T-cell (primary cell): ENCODE measurements at regions not wholly inside any gene's neighbourhood (a gene's known extent, or its start where the extent isn't known, plus 50 kb on each side); places are given as distances from the start of the nearest gene placed in this dataset.
A peak's percentile ranks its signal among the peaks of the same experiment; 100 is the strongest.

Experiments used
- ATAC-seq, 4 experiments: fragments of 200-7000 bp in 3 of 4; fragments of 150-1000 bp in 1 of 4; cut with Tn5 transposase; replicated peaks in 1 of 4; 1 replicate in 3 of 4; 2 replicates in 1 of 4; pipeline ENCODE4 v1.10.0; 2021; ENCODE audit warnings: moderate library complexity in 3 of 4, mild to moderate bottlenecking in 2 of 4, moderate number of reproducible peaks in 1 of 4
- CTCF ChIA-PET, 2 donors: fragments of 300-600 bp; sonication (Branson Sonifier 250); formaldehyde crosslinking; loops; one replicate each; lab custom pipeline; 2022; ENCODE audit warnings: antibody characterized with exemption in 2 of 2; lab: Charles Lee
- POLR2A ChIA-PET, 2 donors: fragments of 300-600 bp; sonication (Branson Sonifier 250); formaldehyde crosslinking; loops; one replicate each; lab custom pipeline; 2022; ENCODE audit warnings: antibody characterized with exemption in 2 of 2; lab: Charles Lee
- DNase-seq, 35 experiments: peaks; one replicate each; pipeline versions ENCODE4 v3.0.0 to v3.0.0-alpha.2; 2013 to 2023
- H3K27ac ChIP-seq: one replicate; pipeline ENCODE4 v1.5.1; 2013; ENCODE audit warnings: low read length
- H3K27me3 ChIP-seq, 2 experiments: replicated peaks in 1 of 2; 1 replicate in 1 of 2; 2 replicates in 1 of 2; pipeline versions ENCODE4 v1.6.1 to v1.7.0; 2013; ENCODE audit warnings: low read length in 1 of 2, mixed read lengths in 1 of 2; ENCODE audit not compliant: control insufficient read depth in 2 of 2, insufficient read depth in 2 of 2; ENCODE audit errors: extremely low read depth in 1 of 2
- H3K36me3 ChIP-seq, 2 donors: 1 replicate in 1 of 2; 2 replicates in 1 of 2; pipeline versions ENCODE4 v1.6.1 to v1.7.0; 2013; ENCODE audit warnings: low read length in 1 of 2; ENCODE audit not compliant: control insufficient read depth in 2 of 2, insufficient read depth in 1 of 2; ENCODE audit errors: extremely low read depth in 1 of 2
- H3K4me1 ChIP-seq, 2 experiments: 1 replicate in 1 of 2; 2 replicates in 1 of 2; pipeline versions ENCODE4 v1.6.1 to v1.7.0; 2013; ENCODE audit warnings: low read length in 2 of 2, mixed read lengths in 1 of 2; ENCODE audit not compliant: insufficient read depth in 2 of 2, control insufficient read depth in 1 of 2; ENCODE audit errors: extremely low read depth in 1 of 2
- H3K4me3 ChIP-seq, 2 donors: 1 replicate in 1 of 2; 2 replicates in 1 of 2; pipeline versions ENCODE4 v1.5.1 to v1.7.0; 2013; ENCODE audit warnings: mild to moderate bottlenecking in 2 of 2, low read length in 1 of 2, moderate library complexity in 1 of 2; ENCODE audit not compliant: control insufficient read depth in 1 of 2; ENCODE audit errors: extremely low read depth in 1 of 2
- H3K9me3 ChIP-seq: 2 replicates; pipeline ENCODE4 v1.7.0; 2013
- H3K27ac Mint-ChIP-seq, 2 donors: one replicate each; pipeline ENCODE4 v1.8.0; 2020 to 2021; ENCODE audit warnings: mild to moderate bottlenecking in 2 of 2, mixed read lengths in 2 of 2
- H3K27me3 Mint-ChIP-seq, 2 donors: one replicate each; pipeline ENCODE4 v1.8.0; 2021 to 2022; ENCODE audit warnings: mixed read lengths in 2 of 2
- H3K36me3 Mint-ChIP-seq: one replicate; pipeline ENCODE4 v1.8.0; 2021; ENCODE audit warnings: mixed read lengths
- H3K4me1 Mint-ChIP-seq, 3 donors: one replicate each; pipeline ENCODE4 v1.8.0; 2020 to 2022; ENCODE audit warnings: mixed read lengths in 3 of 3, mild to moderate bottlenecking in 1 of 3
- H3K4me3 Mint-ChIP-seq, 3 donors: one replicate each; pipeline ENCODE4 v1.8.0; 2020 to 2022; ENCODE audit warnings: mild to moderate bottlenecking in 3 of 3, mixed read lengths in 3 of 3, moderate library complexity in 3 of 3
- H3K9me3 Mint-ChIP-seq, 3 donors: one replicate each; pipeline ENCODE4 v1.8.0; 2020 to 2022; ENCODE audit warnings: mixed read lengths in 3 of 3
- WGBS: methylation state at CpG from one replicate; pipeline ENCODE4 v1.1.5; 2013; ENCODE audit warnings: missing lambda C conversion rate; ENCODE audit not compliant: insufficient coverage; 5-methylcytosine and 5-hydroxymethylcytosine counted together

DNA sequence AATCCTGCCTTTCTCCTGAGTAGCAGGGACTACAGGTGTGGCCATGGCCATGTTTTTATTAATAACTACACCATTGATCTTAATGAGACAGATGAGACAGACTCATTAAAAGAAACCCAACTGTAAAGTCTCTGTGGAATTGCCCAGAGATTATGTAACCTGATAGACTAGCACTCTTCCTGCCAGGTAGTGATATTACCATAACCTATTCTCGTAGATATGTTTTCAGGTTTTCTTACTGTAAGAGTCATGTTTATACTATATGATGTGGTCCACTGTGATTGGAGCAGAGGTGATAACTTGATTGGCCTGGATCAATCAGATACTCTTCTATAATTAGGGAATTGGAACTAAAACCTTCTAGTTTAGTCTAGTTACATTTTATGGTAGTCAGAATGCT, 93.7 kb downstream of the NFKBIZ start:
- no peaks in the 10 kb centered on the region for H3K36me3 ChIP-seq
- H3K27me3 Mint-ChIP-seq = no peaks in the 10 kb centered on the region
- H3K4me1 Mint-ChIP-seq = peaks cover 19 to 26% (median 23%) of the 10 kb centered on the region in 3 donors
- no peaks in the 10 kb centered on the region for H3K27me3 ChIP-seq
- ATAC-seq = peak; percentile 32 to 63 (median 47)
- no peak for DNase-seq
- H3K27ac Mint-ChIP-seq = peak overlapping the region; percentile 68 to 79
- H3K36me3 Mint-ChIP-seq = no peaks in the 10 kb centered on the region
- H3K9me3 Mint-ChIP-seq = peaks cover 0 to 3% (median 2%) of the 10 kb centered on the region in 3 donors
- H3K4me3 ChIP-seq = no peak overlapping the region
- WGBS = no CpG with 5 or more reads among the region's 1 CpG
- ChIA-PET CTCF (no interaction called here), POLR2A (interaction anchor here in 1 of 2 donors (0.7 kb wide), 1 partner anchor 211 kb away, joined by 3 read pairs; no protein-coding TSS in a partner anchor)
- H3K9me3 ChIP-seq = no peaks in the 10 kb centered on the region
- peak overlapping the region in 1 of 3 donors; percentile 7 for H3K4me3 Mint-ChIP-seq
- no peak overlapping the region for H3K27ac ChIP-seq
- peaks cover 10 to 33% of the 10 kb centered on the region in 2 experiments for H3K4me1 ChIP-seq

DNA sequence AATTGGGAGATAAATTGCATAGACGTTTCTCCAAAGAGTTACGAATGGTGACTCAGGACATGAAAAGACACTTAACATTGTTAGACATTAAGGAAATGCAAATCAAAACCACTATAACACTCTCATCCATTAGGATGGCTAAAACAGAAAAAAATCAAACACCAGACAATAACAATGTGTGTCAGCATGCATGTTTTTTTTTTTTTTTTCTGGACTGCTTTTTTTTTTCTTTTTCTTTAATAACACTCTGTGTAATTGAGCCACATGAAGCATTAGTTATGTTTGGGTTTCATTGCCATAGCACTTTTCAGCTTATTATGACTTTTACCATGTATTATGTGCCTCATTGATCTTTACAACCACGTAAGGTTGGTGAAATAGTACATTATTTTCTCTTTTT, 95.0 kb downstream of the NFKBIZ start:
- Mint-ChIP-seq H3K4me3 (no peak overlapping the region), H3K9me3 (peaks cover 0 to 4% (median 2%) of the 10 kb centered on the region in 3 donors), H3K27me3 (no peaks in the 10 kb centered on the region), H3K4me1 (peaks cover 19 to 26% (median 23%) of the 10 kb centered on the region in 3 donors), H3K27ac (no peak overlapping the region), H3K36me3 (no peaks in the 10 kb centered on the region)
- H3K27me3 ChIP-seq = no peaks in the 10 kb centered on the region
- WGBS = no CpG with 5 or more reads among the region's 3 CpGs
- CTCF ChIA-PET = interaction anchor here in 1 of 2 donors (0.5 to 0.7 kb wide), 2 partner anchors 86 to 708 kb away, joined by 3 to 7 read pairs; no protein-coding TSS in a partner anchor
- ATAC-seq (no peak), DNase-seq (no peak)
- H3K27ac ChIP-seq = no peak overlapping the region
- POLR2A ChIA-PET = no interaction called here
- H3K4me3 ChIP-seq = no peak overlapping the region
- H3K4me1 ChIP-seq = peaks cover 10 to 30% of the 10 kb centered on the region in 2 experiments
- no peaks in the 10 kb centered on the region for H3K9me3 ChIP-seq
- no peaks in the 10 kb centered on the region for H3K36me3 ChIP-seq

DNA sequence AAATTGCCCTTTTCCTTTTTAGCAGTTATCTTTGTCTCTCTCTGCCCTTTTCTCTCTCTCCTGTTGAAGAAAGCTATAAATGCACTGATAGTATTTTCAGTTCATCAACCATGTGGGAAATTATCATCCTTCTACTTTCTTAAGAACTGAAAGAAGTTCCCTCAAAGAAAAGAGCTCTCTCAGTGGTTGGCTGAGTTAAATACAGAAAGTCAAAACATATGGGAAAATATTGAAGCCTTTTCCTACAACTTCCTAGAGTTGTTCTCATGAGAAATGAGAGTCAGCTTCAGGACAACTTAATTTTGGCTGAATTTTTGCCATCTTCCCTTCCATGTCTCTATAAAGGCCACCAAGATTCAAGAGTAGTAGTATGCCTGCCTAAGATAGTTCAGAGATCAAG, 96.7 kb downstream of the NFKBIZ start:
- H3K27ac ChIP-seq = no peak overlapping the region
- no peaks in the 10 kb centered on the region for H3K27me3 Mint-ChIP-seq
- ChIA-PET CTCF (no interaction called here), POLR2A (interaction anchor here in 1 of 2 donors (0.6 to 1.3 kb wide), 2 partner anchors 9 to 143 kb away, joined by 3 to 6 read pairs; no protein-coding TSS in a partner anchor)
- ATAC-seq (no peak), DNase-seq (no peak)
- peaks cover 0 to 4% (median 2%) of the 10 kb centered on the region in 3 donors for H3K9me3 Mint-ChIP-seq
- no peak overlapping the region for H3K4me3 Mint-ChIP-seq
- H3K36me3 ChIP-seq = no peaks in the 10 kb centered on the region
- peaks cover 5 to 18% of the 10 kb centered on the region in 2 experiments for H3K4me1 ChIP-seq
- no peaks in the 10 kb centered on the region for H3K27me3 ChIP-seq
- peaks cover 26 to 32% (median 29%) of the 10 kb centered on the region in 3 donors for H3K4me1 Mint-ChIP-seq
- no peaks in the 10 kb centered on the region for H3K9me3 ChIP-seq
- no peak overlapping the region for H3K27ac Mint-ChIP-seq
- H3K36me3 Mint-ChIP-seq = no peaks in the 10 kb centered on the region
- no peak overlapping the region for H3K4me3 ChIP-seq

DNA sequence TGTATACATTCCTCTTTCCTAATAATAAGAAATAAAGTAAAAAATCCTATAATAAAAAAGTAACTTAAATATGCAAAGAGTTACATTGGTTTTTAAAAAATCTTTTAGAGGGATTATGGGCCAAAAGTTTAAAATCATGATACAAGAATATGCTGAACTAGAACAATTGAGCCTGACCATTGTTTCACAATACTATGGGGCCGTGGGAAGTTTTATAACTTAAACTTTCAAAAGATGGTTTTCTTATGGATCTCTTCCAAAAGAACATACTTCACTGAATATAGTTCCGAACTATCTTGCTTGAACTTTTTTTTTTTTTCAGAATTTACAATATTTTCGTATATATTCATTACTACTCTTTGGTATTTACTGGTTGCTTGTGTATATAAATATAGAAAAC, 97.6 kb downstream of the NFKBIZ start:
- CTCF ChIA-PET = no interaction called here
- WGBS = no CpG with 5 or more reads among the region's 3 CpGs

DNA sequence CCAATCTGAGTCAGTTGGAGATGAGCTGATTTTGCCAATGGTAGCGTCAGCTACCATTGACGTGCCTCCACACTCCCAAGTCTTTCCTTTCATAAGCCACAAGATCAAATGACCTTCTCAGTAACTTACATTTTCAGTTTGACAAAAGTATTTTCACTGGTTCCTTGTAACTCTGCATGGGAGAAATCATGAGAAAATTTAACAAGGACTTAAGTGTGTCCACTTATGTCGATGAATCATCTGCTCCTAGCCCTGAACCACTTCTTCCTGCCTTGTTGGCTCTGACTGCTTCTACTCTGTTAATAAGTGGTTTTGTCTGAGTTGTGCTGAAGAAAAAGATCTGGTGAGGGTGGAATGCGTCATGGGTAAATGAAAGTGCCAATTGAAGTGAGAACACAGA, 101.2 kb downstream of the NFKBIZ start:
- no peak overlapping the region for H3K27ac ChIP-seq
- Mint-ChIP-seq H3K27me3 (no peaks in the 10 kb centered on the region), H3K9me3 (peaks cover 0 to 4% (median 2%) of the 10 kb centered on the region in 3 donors), H3K27ac (no peak overlapping the region), H3K4me1 (peaks cover 9 to 11% (median 10%) of the 10 kb centered on the region in 3 donors), H3K36me3 (no peaks in the 10 kb centered on the region), H3K4me3 (no peak overlapping the region)
- no peaks in the 10 kb centered on the region for H3K4me1 ChIP-seq
- WGBS = no CpG with 5 or more reads among the region's 4 CpGs
- H3K36me3 ChIP-seq = no peaks in the 10 kb centered on the region
- CTCF ChIA-PET = no interaction called here
- H3K9me3 ChIP-seq = no peaks in the 10 kb centered on the region
- POLR2A ChIA-PET = no interaction called here
- DNase-seq (no peak), ATAC-seq (no peak)
- H3K4me3 ChIP-seq = no peak overlapping the region
- H3K27me3 ChIP-seq = no peaks in the 10 kb centered on the region

More for the DNA sequence above, 97.6 kb downstream of the NFKBIZ start:
- H3K27ac ChIP-seq = no peak overlapping the region
- Mint-ChIP-seq H3K9me3 (peaks cover 0 to 4% (median 2%) of the 10 kb centered on the region in 3 donors), H3K27me3 (no peaks in the 10 kb centered on the region), H3K4me3 (no peak overlapping the region), H3K27ac (no peak overlapping the region), H3K4me1 (peaks cover 26 to 31% (median 29%) of the 10 kb centered on the region in 3 donors), H3K36me3 (no peaks in the 10 kb centered on the region)
- H3K4me3 ChIP-seq = no peak overlapping the region
- DNase-seq (no peak), ATAC-seq (no peak)
- no peaks in the 10 kb centered on the region for H3K27me3 ChIP-seq
- no peaks in the 10 kb centered on the region for H3K9me3 ChIP-seq
- no peaks in the 10 kb centered on the region for H3K36me3 ChIP-seq
- POLR2A ChIA-PET = no interaction called here
- peaks cover 5 to 13% of the 10 kb centered on the region in 2 experiments for H3K4me1 ChIP-seq

DNA sequence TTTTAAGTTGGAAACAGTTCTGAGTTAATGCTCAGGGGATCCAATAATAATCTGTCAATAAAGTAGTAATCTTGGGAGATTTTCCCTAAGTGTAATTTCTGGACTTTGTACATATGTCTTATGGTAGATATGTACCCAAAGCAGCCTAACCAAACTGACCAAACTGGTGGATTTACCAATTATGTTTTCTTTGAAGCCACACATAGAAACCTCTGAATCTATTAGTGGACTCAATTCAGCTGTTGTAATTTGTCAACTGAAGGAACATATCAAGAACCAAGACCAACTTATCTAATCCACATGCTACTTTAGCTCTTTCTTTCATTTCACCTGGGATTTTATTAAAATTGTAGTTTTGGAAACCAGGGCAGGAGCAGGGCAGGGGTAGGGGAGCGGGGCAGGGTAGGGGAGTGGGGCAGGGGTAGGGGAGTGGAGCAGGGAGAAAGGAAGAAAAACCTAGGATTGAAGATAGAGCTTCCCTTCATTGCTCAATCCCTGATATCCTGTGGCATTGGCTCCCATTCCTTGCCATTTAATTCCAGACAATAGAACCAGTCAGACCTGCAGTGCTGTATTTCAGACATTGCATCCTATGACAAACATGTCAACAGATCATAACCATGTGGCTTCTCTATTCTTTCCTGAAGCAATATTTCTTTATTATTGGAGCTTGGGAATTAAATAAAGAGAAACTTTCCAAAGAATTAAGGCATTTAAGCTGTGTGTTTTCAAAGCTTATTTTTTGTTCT, 101.8 kb downstream of the NFKBIZ start:
- Mint-ChIP-seq H3K4me1 (peaks cover 5 to 7% (median 6%) of the 10 kb centered on the region in 3 donors), H3K36me3 (no peaks in the 10 kb centered on the region), H3K27ac (no peak overlapping the region), H3K4me3 (no peak overlapping the region), H3K27me3 (no peaks in the 10 kb centered on the region), H3K9me3 (peaks cover 0 to 4% (median 2%) of the 10 kb centered on the region in 3 donors)
- DNase-seq (no peak), ATAC-seq (no peak)
- no peak overlapping the region for H3K27ac ChIP-seq
- ChIA-PET POLR2A (interaction anchor here in 1 of 2 donors (0.5 to 0.6 kb wide), 4 partner anchors 16 to 277 kb away, joined by 3 to 6 read pairs (median 3); no protein-coding TSS in a partner anchor), CTCF (interaction anchor here in 1 of 2 donors (0.7 kb wide), 1 partner anchor 143 kb away, joined by 3 read pairs; no protein-coding TSS in a partner anchor)
- no peaks in the 10 kb centered on the region for H3K9me3 ChIP-seq
- WGBS = no CpG with 5 or more reads among the region's 1 CpG
- no peak overlapping the region for H3K4me3 ChIP-seq
- H3K27me3 ChIP-seq = no peaks in the 10 kb centered on the region
- H3K4me1 ChIP-seq = no peaks in the 10 kb centered on the region
- H3K36me3 ChIP-seq = no peaks in the 10 kb centered on the region
